AG10803 (cell line): ENCODE measurements at regions not wholly inside any gene's neighbourhood (a gene's known extent, or its start where the extent isn't known, plus 50 kb on each side); places are given as distances from the start of the nearest gene placed in this dataset.

Experiments used
- DNase-seq: peaks from one replicate; pipeline ENCODE4 v3.0.0; 2010; ENCODE audit warnings: low read depth
- H3K4me3 ChIP-seq: 2 replicates; pipeline ENCODE4 v1.5.1; 2011; ENCODE audit warnings: mild to moderate bottlenecking, low read length, control low read depth
- CTCF ChIP-seq: conservative IDR thresholded peaks from 2 replicates; pipeline ENCODE4 v1.5.1; 2011; ENCODE audit warnings: mild to moderate bottlenecking, low read length, control low read depth, inconsistent platforms

DNA sequence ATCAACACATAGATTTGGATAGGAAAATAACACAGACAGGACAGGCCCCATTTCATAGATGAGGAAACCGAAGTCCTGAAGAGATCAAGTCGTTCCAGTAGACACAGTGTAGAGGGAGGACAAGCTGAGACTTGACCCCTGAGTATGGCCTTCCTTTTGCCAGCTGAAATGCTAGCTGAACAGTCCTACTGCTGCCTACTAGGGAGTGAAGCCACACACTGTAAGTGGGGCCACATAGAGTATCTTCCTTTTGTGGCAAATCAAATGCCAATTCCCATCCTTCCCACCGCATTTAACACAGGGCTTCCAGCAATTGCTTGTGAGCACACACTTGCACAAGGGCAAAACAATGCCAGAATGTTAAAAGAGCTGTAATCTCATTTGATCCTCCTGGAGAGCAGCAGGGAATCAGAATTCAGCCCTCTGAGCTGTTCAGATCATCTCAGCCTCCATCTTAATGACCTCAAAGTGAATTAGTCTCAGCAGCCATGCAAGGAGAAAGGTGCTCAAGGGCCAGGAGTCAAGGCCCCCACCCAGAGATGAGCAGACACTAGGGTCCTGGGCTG lies 380.5 kb downstream of the EMP1 start:
- no peak overlapping the region for H3K4me3 ChIP-seq
- no peak for DNase-seq
- no peak for TF ChIP-seq CTCF

DNA sequence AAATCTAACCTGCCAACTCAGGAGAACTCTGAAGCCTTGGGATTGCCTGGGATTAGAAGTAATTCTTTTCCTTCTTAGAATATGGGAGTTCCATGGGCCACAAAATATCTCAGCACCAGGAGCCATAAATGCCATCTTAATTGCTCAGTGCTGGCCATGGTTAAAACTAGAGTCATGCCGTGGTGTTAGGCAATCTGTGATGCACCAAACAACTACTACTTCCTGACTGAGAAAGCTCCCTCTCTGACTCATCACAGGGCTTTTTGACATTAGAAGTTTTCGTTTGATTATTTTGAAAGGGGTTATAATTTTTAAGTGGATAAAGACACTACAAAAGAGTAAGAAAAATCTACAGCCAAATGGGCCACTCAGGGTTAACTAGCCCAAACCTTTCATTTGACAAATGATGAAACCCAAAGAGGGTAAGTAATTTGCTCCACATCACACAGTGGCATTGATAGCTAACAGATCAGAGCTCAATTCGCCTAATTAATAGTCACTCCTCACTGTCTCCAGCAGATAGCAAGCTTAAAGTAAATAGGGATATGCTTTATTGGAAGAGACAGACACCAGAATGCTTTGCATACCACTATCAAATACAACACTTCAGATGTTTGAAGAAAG lies 377.3 kb downstream of the EMP1 start:
- H3K4me3 ChIP-seq: no peak overlapping the region
- peak; percentile 88 for DNase-seq

DNA sequence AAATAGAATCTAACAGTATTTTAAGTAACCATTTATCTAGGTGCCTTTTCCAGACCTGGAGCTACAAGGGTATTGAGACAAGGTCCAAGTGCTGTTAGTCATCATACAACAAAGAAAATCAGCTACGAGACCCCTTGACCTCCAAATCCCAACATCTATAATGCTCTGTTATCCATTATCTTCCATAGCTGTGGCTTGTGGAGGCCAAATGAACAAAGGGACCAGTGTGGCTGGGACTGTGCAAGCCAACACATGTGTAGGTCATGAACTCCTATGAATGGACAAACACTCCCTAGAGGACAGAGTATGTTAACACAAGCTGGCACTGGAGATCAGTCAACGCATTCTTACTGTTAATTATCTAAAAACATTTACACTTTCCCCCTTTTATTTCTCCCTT lies 374.5 kb downstream of the EMP1 start:
- no peak for DNase-seq
- no peak overlapping the region for H3K4me3 ChIP-seq
- no peak for TF ChIP-seq CTCF

More for the DNA sequence above, 377.3 kb downstream of the EMP1 start:
- TF ChIP-seq CTCF: no peak

DNA sequence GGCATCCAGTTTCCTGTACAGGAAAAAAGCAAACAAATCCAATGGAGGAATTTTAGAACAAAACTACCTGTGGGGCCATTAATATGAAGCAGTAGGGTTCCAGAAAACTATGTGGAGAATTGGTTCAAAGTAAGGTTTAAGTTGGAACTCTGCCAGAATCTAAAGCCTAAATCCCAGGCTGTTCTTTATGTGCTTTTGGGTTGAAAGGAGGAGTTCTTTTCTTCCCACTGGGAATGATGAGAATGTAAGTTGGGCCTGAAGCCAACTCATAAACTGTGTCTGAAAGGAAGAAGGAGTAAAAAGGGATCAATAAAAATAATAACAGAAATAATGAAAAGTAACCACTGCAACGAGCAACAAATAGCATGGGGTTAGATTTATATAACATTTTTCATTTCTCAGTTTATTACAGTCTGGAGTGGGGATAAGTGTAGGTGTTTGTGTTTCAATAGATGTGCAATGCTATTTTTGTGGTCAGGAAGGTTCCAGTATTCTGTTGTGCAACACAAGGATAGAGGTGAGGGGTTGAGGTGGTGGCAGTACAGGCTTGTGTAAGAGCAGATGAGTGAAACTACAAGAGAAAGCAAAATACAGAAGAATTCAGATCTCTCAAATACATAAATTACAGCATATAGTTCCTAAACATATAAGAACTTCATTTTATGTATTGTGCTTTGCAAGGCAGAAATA lies 373.6 kb downstream of the EMP1 start:
- TF ChIP-seq CTCF: no peak
- no peak for DNase-seq

GRCh38 chr12:13566292-13566691 lies 369.8 kb downstream of the EMP1 start:
- peak; percentile 23 for DNase-seq
- no peak for TF ChIP-seq CTCF
- H3K4me3 ChIP-seq: no peak overlapping the region

More for the DNA sequence above, 373.6 kb downstream of the EMP1 start:
- H3K4me3 ChIP-seq: no peak overlapping the region

DNA sequence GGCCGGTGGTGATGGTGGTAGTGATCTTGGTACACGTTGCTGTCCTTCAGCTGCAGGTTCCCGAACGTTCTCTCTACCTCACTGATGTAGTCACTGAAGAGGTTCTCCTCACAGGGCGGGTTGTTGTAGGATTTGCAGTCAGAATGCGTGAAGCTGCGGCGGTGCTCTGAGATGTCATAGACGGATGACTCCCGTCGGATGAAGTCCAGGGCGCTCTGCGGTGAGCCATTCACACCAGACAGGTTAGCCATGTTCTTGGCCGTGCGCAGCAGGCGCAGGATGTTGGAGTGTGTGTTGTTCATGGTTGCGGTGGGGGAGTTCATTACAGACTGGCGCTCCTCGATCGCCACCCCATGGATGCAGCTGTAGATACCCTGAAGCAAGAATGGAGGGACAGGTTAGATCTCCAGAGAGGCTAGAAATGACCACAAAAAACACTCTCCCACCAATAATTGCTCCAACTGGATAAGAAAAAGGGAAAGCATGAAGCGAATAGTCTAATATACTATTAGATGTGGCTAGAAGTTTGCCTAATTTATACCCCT lies 367.8 kb downstream of the EMP1 start:
- no peak overlapping the region for H3K4me3 ChIP-seq
- DNase-seq: no peak
- TF ChIP-seq CTCF: no peak
